ENCODE measurements at regions not wholly inside any gene's neighbourhood (a gene's known extent, or its start where the extent isn't known, plus 50 kb on each side); places are given as distances from the start of the nearest gene placed in this dataset.

DNA sequence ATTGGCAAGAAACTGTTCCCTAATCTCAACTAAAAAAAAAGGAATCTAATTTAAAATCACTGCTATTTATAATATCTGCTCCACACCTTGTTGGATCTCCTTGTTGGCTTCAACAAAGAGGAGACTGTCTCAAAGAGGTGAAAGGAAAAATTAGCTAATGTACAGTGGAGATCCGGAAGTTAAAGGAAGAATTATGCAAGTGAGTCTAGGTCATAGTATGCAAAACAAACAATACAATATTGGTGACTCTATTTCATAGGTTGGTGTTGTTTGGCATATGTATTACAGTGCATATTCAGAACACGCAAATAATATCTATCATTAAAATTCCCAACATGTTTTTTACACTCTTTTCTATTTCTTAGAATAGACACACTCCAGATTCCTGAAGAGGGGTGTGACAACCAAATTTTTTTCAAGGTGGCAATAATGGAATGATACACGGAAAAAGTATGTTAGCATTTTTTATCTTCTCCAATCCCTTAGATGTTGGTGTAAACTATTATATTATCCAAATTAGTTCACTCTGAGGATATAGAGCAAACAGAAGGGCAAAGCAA, 685.3 kb downstream of the KCNA4 start:
- TF ChIP-seq CTCF (IDR thresholded peaks at IDR 0.05), result no peak

- peak; percentile 60 for TF ChIP-seq CTCF (IDR thresholded peaks at IDR 0.05)
Measured at GRCh38 chr11:29328961-29329441, 687.8 kb downstream of the KCNA4 start.

- no peak for TF ChIP-seq CTCF (IDR thresholded peaks at IDR 0.05)
Measured at GRCh38 chr11:29327891-29328290, 688.9 kb downstream of the KCNA4 start.

DNA sequence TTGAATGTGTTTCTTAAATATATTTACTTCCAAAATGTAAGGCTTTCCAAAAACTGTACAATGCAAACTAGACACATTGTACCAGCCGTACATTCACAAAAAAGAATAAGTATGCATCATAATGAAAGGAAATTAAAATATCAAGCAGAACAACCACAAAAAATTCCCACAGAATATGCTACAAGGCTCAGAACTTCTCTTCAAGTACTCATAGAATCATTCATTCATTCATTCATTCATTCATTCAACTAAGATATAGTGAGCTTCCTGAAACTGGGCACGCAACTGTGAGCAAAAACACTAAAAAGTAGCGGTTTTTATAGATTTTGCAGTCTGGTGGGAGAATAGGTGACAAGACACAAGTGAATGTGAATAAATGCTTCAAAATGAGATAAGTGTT, 690.1 kb downstream of the KCNA4 start:
- TF ChIP-seq CTCF (IDR thresholded peaks at IDR 0.05), result no peak

- no peak for TF ChIP-seq CTCF (IDR thresholded peaks at IDR 0.05)
Measured at GRCh38 chr11:29324328-29324727, 692.5 kb downstream of the KCNA4 start.

DNA sequence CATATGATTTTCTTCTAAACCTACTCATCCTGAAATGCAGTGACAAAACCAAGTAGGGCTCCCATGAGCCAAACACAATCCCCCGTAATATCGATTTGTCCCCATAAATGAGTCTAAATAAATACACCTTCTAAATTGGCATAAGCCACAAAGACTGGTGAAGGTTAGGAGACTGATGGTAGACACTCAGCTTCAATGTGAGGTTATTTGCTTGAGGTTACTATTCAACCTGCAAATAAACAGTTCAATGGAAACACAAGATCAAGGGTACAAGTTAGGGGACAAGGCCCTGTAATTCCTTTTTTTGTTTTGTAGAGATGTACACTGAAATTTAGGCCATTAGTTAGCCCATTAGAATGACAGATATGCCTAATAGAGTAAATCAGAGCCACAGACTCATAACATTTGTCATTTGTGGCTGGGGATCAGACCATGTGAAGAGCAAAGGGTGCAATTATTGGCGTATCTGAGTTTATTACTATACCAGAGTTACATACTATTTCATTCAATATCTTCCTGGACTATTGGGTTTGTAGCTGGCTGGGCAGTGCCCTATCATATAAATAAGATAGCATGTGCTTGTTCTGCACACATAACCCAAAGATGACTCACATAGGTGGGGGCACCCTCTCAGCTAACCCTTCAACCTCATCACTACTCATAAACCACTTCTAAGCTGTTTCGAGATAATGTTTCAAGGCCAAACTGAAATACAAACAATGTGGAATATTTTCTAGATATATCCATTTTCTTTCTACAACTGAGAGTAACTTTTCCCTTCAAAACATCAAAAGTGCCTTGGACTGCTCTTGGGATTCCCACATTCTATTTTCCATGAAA, 695.3 kb downstream of the KCNA4 start:
- no peak for TF ChIP-seq CTCF (IDR thresholded peaks at IDR 0.05)

DNA sequence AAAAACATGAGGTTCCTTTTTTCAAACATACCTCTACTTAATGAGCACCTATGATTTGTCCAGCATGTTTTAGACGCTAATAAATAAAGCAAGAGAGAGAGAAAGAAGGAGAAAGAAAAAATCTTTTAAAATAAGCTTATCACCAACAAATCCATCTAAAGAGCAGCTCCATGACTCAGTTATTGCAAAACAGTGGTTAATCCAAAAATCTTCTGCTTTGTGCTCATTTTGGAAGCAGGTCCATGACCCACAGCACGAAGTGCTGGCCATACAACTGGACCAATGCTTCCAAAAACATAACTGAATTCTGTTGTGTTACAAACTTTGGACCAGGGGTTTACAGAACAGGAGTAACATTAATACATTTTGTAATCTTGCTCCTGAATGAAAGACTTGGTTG, 696.6 kb downstream of the KCNA4 start:
- no peak for TF ChIP-seq CTCF (IDR thresholded peaks at IDR 0.05)

All from LNCAP (cell line).